ENCODE measurements at regions not wholly inside any gene's neighbourhood (a gene's known extent, or its start where the extent isn't known, plus 50 kb on each side); places are given as distances from the start of the nearest gene placed in this dataset.
"Not testable (repeated sequence)": the region's sequence is repeated elsewhere in the genome, so short reads cannot be mapped to it uniquely, and the experiment has no call there.

DNA sequence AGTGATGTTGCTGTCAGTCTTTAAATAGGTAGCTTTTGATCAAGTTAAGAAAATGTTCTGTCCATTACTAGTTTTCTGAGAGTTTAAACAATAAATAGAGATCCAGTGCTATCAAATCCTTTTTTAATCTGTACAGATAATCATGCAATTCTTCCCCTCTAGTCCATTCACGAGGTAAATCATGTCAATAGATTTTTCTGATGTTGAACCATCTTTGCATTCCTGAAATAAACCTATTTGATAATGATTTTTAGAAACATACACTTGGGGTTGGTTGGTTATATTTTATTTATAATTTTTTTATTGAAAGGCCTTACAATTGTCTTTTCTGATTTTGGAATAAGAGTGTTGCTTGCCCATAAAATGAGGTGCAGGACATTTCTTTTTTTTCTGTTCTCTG, 95.0 kb downstream of the FAM53A start:
- no peak for DNase-seq (ENCODE audit: low read depth)

DNA sequence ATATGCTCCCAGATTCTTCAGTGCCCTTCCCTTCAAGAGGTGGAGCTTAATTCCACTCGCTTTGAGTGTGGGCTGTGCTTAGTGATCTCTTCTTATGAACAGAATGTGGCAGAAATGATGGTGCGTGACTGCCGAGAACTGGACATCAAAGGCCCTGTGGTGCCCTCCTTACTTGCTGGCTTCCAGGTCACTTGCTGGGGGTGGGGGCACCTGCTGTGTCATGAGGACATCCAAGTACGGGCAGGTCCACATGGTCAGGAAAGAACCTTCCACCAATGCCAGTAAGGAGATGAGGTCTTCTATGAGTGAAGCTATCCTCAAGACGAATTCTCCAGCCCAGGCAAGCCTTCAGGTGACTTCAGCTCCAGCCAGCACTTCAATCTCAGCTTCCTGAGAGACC, 95.8 kb downstream of the FAM53A start:
- no peak for DNase-seq (ENCODE audit: low read depth)

DNA sequence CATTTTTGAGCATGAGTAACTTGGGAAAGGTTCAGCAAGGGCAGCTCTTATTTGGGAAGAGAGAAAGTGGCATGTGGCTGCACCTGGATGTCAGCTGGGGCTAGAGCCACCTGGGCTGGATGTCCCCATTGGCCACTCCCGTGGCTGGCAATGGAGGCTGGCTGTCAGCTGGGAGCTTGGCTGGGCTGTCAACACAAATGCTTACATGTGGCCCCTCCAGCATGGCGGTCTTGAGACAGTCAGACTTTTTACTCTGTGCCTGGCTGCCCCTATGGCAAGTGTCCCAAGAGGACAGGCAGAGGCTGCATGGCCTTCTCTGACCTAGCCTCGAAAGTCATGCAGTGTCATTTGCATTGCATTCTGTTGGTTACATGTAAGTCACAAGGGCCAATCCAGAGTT, 99.6 kb downstream of the FAM53A start:
- no peak for DNase-seq (ENCODE audit: low read depth)

DNA sequence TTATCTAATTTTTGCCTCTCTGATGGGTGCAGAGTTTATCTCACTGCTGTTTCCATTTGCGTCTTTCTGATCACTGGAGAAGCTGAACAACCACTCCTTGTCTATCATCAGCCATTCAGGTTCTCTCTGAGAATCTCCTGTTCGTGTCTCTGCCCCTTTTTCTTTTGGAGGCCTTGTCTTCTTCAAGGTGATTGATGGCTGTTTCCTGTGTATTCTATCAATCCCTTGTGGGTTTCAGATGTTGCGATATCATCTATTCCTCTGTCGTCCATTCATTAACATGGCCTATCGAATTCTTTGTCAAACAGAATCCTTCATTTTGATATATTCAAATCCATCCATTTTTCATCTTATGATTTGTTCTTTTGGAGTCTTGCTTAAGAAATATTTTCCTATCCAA, 100.3 kb downstream of the FAM53A start:
- no peak for DNase-seq (ENCODE audit: low read depth)

DNA sequence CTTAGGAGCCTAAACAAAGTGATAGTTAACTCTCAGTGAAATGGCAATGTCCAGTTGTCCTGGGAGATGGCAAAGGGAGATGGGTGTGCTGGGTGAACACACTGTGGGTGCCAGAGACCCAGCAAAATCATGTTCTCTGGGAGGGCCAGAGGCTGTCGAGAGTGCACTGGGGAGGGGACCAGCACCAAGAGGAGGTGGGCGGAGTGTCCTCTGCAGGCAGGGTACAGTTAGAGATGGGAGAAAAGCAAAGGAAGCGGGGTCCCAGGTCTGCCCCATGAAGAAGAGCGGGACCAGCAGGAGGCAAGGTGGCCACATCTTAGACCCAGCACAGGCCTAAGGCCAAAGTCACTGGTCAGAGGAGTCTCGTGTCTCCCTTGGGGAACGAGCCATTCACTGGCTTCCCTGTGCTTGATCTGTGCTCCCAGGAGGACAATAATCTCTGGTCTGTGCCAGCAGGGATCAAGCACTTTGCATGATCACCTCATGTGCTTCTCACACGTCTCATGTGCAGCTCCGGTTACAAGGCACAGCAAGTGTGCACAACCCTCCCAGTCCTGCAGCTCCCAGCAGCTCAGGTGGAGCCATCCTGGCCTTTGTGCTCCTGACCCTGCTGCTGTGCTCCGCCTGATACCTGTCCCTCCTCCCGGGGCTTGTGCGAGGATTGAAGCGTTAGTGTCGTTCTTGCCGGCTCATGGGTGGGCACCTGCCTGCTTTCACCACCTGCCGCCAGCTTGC, 100.9 kb downstream of the FAM53A start:
- no peak for DNase-seq (ENCODE audit: low read depth)

DNA sequence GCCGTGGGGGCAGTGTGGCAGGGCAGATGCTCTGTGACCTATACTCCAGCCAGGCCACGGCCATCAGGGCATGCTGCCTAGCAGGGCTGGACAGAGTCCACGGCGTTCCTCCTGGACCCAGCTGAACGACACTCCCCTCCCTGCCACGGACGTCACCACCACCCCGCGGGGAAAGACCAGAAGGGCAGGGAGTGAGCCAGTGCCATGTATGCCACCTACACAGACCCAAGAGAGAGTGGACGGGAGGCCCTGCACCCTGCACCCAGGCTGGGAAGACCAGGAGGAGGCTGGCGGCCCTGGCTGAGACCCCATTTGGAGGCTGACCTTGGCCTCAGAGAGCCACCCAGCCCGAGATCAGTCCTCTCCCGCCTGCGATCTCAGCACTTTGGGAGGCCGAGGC, 101.9 kb downstream of the FAM53A start:
- no peak for DNase-seq (ENCODE audit: low read depth)

DNA sequence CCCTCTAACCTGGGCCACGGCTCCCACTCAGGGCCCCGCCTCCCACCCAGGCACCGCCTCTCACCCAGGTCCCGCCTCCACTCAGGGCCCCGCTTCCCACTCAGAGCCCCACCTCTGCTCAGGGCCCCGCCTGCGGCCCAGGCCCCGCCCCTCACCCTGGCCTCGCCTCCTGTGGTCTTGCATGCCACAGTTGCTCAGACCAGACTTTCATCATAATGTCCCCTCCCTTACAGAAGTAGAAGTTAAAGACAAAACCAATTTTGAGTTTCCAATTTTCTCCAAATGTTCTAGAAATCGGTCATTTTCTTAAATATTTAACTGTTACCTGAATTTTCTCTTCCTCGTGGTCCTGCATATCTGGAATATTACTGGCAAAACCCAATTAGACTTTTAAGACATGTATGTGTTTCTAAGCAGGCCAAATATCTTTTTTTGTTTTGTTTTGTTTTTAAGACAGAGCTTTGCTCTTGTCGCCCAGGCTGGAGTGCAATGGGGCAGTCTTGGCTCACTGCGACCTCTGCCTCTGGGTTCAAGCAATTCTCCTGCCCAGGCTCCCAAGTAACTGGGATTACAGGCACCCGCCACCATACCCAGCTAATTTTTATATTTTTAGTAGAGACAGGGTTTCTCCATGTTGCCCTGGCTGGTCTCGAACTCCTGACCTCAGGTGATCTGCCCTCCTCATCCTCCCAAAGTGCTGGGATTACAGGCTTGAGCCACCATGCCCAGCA, 102.8 kb downstream of the FAM53A start:
- DNase-seq (ENCODE audit: low read depth): peak; percentile 79

DNA sequence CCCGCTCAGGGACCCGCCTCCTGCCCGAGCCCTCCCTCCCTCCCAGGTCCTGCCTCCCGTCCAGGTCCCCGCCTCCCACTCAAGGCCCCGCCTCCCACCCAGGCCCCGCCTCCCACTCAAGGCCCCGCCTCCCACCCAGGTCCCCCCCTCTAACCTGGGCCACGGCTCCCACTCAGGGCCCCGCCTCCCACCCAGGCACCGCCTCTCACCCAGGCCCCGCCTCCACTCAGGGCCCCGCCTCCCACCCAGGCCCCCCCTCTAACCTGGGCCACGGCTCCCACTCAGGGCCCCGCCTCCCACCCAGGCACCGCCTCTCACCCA, 103.5 kb downstream of the FAM53A start:
- DNase-seq (ENCODE audit: low read depth): not testable (repeated sequence)

DNA sequence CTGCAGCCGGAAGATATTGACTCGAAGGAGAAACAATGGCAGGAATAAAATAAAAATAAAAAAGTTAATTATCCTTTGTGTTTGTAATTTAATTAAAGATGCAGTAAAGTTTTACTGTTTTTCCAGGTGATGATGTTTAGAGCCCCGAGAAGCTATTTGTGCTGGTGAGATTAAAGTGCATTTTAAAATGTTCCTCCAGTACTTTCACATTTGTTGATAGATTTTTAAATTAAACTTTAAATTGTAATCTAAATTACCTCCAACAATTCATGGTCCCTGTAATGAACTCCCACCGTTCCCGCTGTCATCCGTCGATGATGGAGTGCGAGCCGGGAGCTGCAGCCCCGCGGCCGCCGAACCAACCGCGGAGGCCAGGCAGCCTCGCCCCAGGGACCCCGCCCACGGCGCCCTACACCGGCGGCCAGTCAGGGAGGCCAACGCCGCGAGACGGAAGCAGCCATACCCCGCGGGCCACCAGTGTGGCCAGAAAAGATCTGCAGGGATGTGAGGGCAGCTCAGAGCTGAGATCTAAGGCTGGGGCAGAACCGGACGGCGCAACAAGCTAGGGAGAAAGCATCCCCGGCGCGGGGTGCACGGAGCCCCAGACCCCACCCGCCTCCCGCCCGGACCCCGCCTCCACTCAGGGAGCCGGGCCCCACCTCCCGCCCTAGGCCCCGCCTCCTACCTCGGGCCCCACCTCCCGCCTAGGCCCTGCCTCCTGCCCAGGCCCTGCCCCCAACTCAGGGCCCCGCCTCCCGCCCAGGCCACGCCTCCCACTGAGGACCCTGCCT, 104.0 kb downstream of the FAM53A start:
- peak; percentile 78 for DNase-seq (ENCODE audit: low read depth)

DNA sequence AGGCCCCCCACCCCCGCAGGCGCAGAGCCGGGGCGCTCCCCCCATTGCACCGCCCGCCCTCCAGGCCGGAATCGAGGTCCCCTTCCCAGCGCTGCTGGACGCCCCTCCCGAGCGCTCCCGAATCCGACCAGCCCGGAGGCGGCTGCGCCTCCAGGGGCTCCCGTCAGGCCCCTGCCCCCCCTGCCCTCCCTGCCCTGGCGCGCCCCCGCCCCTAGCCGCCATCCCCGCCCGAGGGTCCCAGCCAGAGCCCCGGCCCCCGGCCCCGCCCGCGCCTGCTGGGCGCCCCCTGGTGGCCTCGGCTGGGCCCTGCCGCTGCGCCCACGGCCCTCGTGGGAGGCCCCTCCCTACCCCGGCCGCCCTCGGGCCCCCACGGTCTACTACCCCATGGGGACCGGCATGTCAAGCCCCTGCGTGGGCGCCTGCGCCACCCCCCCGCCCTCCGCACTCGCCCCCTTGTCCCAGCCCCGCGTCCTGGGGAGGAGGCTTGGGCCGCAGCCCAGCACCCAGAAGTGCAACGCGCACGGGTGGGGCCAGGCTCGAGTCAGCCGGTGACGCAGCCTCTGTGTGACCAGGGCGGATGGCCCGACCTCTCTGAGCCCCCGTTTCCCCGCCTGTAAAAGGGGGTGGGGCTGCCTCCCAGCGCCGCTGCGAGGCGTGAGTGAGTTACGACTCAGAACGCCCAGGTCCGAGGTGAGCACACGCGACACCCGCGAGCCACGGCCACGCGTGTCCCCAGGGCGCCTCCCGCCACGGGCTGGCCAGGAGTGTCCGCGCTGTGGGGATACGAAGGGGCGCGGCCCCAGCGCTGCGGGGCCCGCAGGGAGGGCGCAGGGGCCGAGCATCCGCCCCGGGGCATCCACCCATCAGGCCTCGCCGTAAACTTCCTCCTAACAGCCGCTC, 104.9 kb downstream of the FAM53A start:
- peak; percentile 60 for DNase-seq (ENCODE audit: low read depth)

DNA sequence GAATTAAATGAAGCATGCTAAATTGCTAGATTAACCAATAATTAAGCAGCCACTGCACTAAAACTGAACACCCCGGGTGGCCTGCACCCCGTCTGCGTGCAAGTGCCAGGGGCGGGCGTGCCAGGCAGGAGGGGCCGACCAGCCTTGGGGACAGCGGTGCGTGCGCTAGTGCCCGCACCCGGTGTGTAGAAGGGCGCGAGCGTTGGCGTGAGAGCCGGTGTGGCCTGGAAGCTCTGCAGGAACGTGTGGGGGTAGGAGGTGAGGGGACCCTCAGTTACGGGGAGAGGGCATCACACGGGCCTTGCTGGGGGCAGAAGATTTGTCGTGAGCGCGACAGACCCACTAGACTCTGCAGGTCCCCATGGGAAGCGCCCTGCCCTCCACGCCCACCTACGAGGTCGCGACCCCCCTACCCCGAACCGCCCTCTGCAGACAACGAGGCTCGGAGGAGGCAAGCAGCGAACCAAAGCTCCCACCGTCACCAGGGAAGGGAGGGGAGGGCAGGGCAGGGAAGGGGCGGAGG, 105.8 kb downstream of the FAM53A start:
- DNase-seq (ENCODE audit: low read depth): no peak

DNA sequence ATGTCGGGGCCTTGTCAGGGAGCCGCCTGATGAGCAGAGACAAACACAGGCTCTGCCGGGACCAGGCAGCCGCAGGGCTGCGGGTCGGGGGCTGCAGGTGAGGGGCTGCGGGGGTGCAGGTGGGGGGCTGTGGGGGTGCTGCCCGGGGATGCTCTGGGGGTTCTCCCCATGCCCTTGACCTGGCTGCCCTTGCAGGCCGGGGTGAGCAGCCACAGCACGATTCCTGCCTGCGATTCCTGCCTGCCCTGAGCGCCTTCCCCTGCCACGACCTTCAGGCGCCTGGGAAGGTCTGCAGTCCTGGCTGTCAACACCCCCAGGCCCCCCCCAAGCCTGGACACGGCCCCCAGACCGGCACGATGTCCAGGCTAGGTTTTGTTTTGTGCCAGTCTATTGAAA, 106.3 kb downstream of the FAM53A start:
- no peak for DNase-seq (ENCODE audit: low read depth)

DNA sequence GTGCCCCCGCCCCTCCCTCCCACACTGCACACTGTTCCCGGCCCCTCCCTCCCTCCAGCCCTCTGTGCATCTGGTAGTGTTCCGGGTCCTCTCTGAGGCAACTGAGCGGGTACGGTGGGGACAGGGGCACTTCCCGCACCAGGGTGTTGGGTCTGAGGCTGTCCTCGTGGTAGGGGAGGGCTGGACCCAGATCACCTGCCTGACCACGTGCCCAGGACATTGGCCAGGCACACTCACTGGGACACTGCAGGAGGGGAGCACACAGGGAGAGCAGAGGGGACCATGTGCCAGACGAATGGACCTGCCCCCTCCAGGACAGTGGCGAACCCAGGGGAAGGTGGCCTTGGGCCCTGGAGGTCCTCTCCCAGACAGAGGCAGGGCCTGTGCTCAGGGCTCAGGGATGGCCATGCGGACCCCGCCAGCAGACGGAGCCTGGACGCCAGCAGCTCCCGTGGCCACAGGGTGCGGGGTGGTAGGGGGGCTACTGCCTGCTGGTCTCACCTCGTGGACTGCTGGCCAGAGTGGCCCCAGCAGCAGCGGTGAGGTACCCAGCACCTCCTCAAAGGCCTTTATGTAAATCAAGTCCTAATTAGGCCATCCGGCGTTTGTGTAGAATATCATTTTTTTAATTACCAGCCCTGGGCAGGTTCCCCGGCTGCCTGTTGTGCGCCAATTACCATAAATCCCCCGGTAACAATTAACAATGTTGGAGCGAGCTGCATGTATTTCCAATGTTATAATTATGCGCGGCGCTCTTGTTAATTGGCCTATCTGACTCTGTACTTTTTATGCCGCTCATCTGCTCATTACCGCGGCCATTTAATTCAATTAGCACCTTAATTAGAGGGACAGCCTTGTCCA, 106.9 kb downstream of the FAM53A start:
- DNase-seq (ENCODE audit: low read depth): no peak

DNA sequence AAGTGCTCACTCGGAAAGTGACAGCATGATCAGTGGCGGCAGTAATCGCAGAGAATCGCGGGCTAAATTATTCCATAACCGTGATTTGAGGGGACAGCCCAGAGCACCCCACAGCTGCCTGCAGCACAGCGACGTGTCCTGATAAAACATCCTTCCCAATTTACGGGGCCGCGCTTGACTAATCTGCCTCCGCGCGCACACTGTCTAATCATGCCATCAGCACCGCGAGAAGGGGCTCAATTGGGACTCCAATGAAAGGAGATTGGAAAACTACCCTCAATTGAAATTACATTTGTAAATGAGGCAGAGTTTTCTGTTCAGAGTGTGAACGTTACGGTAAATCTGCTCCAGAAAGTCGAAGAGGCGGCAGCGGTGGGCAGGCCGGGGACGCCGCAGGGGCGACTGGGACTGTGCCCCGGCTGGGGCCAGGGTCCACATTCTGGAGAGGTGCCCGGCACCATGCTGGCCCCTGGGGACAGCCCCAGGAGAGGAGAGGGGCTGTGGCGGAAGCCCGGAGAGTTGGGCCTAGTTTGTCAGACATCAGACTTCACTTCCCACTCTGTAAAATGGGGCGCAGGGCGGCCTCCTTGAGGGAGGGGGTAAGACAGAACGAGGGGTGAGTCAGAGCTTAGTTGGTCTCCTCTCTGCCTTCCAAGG, 107.7 kb downstream of the FAM53A start:
- no peak for DNase-seq (ENCODE audit: low read depth)

DNA sequence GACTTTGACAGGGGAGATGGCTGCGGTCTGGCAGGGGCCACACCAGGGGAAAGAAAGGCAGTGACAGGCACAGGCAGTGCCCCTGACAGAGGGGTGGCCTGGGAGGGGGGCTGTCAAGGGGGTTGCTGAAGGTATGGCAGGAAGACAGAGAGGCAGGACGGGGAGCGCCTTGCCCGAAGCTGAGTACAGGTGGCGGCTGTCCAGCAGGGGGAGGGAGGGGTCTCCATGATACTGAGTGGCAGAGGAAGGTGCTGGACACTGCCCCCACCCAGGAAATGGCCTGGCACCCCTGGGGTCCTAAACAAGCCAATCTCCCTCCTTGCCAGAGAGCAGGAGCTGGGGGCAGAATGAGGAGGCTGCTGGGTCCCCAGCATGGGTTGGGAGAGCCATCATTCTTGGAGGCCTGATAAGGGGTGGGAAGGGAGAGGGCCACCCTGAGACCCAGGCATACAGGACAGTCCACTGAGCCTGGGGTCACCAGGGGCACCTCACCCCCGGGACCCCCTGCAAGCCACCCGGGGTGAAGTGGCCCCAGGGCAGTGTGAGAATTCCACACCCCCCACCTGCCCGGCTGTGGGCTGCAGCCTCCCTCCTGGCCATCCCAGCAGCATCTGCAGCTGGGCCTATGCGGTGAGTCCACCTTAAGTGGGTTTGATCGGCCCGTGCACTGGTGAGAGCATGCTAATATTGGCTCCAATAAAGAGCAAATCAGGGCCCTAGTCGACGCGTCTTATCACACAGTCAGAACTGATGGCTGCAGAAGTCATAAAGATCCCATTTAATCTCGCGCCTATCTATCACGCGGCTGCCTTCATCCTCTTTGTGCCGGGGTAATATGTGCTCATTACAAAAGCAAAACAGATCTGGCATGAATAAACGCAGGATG, 108.5 kb downstream of the FAM53A start:
- DNase-seq (ENCODE audit: low read depth): no peak

DNA sequence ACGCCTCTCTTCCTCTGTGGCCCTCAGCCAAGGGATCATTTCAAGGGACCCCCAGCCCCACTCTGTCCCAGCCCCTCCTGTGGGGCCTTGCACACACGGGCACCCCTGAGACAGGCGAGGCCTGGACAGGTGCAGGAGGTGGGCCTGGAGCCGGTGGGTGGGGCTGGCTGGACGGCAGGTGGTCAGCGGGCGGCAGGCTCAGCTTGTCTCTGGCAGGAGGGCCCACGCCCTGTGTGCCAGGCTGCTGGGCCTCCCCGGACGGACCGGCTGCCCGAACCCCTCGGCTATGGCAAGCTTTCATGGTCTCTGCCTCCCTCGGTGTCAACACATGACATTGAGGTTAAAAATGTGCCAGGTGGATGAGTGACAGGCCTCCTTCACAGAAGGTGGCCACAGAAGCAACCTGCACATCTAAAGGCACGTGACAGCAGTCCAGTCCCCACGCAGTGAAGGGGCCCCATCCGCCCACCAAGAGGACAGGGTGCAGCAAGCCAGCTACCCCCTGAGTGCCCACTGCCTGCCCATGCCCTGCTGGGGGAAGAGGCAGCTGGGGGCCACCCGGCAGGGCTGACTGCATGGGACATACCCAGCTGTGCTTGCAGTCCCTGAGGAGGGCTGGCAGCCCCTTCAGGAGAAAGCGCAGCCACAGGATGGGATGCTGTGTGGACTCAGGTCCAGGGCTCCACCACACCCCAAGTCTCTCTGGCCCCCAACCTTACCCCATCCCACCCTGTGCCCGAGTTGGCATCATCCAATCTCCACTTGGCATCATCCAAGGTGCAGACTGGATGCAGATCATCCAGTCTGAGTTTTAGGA, 109.3 kb downstream of the FAM53A start:
- no peak for DNase-seq (ENCODE audit: low read depth)

DNA sequence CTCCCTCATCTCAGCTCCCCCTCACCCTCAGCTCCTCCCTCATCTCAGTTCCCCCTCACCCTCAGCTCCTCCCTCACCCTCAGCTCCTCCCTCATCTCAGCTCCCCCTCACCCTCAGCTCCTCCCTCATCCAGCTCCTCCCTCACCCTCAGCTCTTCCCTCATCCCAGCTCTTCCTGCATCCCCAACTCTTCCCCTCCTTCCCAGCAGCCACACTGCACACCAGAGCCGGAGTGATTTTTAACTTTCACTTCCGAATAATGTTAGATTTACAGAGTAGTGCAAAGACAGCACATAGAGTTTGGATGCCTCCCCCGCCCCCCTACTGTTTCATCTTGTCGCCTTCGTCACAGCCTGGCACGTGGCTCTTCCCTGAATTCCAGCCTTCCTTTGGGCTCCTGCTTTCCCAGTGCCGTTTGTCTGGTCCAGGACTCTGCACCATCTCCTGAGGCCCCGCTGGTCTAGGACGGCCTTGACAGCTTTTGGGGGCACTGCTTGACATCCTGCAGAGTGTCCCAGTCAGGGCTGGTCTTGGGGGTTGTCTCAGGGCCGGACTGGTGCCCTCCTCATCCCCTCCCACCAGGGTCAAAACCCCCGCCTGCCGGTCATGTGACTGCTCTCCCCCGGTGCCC, 110.2 kb downstream of the FAM53A start:
- no peak for DNase-seq (ENCODE audit: low read depth)
